IMR-90 (cell line): ENCODE measurements at regions not wholly inside any gene's neighbourhood (a gene's known extent, or its start where the extent isn't known, plus 50 kb on each side); places are given as distances from the start of the nearest gene placed in this dataset.

Source experiments
- ATAC-seq: fragments of 200-7000 bp; cut with Tn5 transposase; 2 replicates; pipeline ENCODE4 v1.9.1; 2020; ENCODE audit warnings: low read depth, mild to moderate bottlenecking, moderate library complexity
- BruUV-seq: library from RNA; stranded (reverse); fragments of 400-500 nt; replicated peaks from 2 replicates; lab custom pipeline; 2021; lab: Mats Ljungman, UMichigan
- CTCF ChIA-PET: fragments of 300-600 bp; formaldehyde crosslinking; extraction: SDS; loops from one replicate; lab custom pipeline; 2021; ENCODE audit warnings: antibody characterized with exemption; lab: Yijun Ruan, JAX
- POLR2A ChIA-PET: fragments of 300-600 bp; sonication (Branson Sonifier 250); formaldehyde crosslinking; loops from one replicate; lab custom pipeline; 2022; ENCODE audit warnings: antibody characterized with exemption; ENCODE audit not compliant: unreplicated experiment; lab: Charles Lee
- DNase-seq: peaks from one replicate; pipeline ENCODE4 v3.0.0; 2013
- H2AFZ ChIP-seq: replicated peaks from 2 replicates; pipeline ENCODE3; 2013; ENCODE audit warnings: low read length, mild to moderate bottlenecking; ENCODE audit not compliant: poor library complexity
- H2AK5ac ChIP-seq: 2 replicates; pipeline ENCODE4 v1.6.1; 2013; ENCODE audit warnings: low read depth, low read length, inconsistent platforms
- H2AK9ac ChIP-seq: replicated peaks from 2 replicates; pipeline ENCODE3; 2013; ENCODE audit warnings: mild to moderate bottlenecking, low read depth, low read length, moderate library complexity; ENCODE audit not compliant: poor library complexity
- H2BK120ac ChIP-seq: 2 replicates; pipeline ENCODE4 v1.6.1; 2013; ENCODE audit warnings: low read depth, low read length, inconsistent platforms
- H2BK15ac ChIP-seq: 3 replicates; pipeline ENCODE4 v1.6.1; 2013; ENCODE audit warnings: low read depth, low read length, inconsistent platforms
- H2BK20ac ChIP-seq: 2 replicates; pipeline ENCODE4 v1.6.1; 2013; ENCODE audit warnings: low read depth, mild to moderate bottlenecking, inconsistent platforms, low read length, moderate library complexity
- H2BK5ac ChIP-seq: 2 replicates; pipeline ENCODE4 v1.6.1; 2013; ENCODE audit warnings: mild to moderate bottlenecking, low read depth, low read length, inconsistent platforms; ENCODE audit not compliant: poor library complexity, severe bottlenecking
- H3K14ac ChIP-seq: replicated peaks from 2 replicates; pipeline ENCODE4 v1.6.1; 2013; ENCODE audit warnings: low read depth, low read length, inconsistent platforms
- H3K18ac ChIP-seq: 2 replicates; pipeline ENCODE4 v1.6.1; 2013; ENCODE audit warnings: low read depth, low read length, control low read depth
- H3K23ac ChIP-seq: 2 replicates; pipeline ENCODE4 v1.6.1; 2013; ENCODE audit warnings: low read depth, low read length, inconsistent platforms
- H3K27ac ChIP-seq: 2 replicates; pipeline ENCODE4 v1.5.1; 2013; ENCODE audit warnings: mild to moderate bottlenecking, control low read depth, low read length; ENCODE audit not compliant: insufficient read depth
- H3K27me3 ChIP-seq: 2 replicates; pipeline ENCODE4 v1.6.1; 2013; ENCODE audit warnings: low read length; ENCODE audit not compliant: control insufficient read depth, insufficient read depth
- H3K36me3 ChIP-seq: 2 replicates; pipeline ENCODE4 v1.6.1; 2013; ENCODE audit warnings: low read length, mixed read lengths; ENCODE audit not compliant: control insufficient read depth, insufficient read depth
- H3K4ac ChIP-seq: 2 replicates; pipeline ENCODE4 v1.6.1; 2013; ENCODE audit warnings: low read depth, low read length, inconsistent platforms
- H3K4me1 ChIP-seq: 2 replicates; pipeline ENCODE4 v1.6.1; 2013; ENCODE audit warnings: low read length, mixed read lengths; ENCODE audit not compliant: control insufficient read depth, insufficient read depth
- H3K4me2 ChIP-seq: 2 replicates; pipeline ENCODE4 v1.6.1; 2013; ENCODE audit warnings: low read depth, mild to moderate bottlenecking, control low read depth, low read length, moderate library complexity
- H3K4me3 ChIP-seq: 2 replicates; pipeline ENCODE4 v1.5.1; 2013; ENCODE audit warnings: low read depth, mild to moderate bottlenecking, control low read depth, low read length, moderate library complexity; ENCODE audit not compliant: insufficient read depth
- H3K56ac ChIP-seq: 2 replicates; pipeline ENCODE4 v1.6.1; 2013; ENCODE audit warnings: low read length, inconsistent platforms; ENCODE audit not compliant: insufficient read depth; ENCODE audit errors: extremely low read depth
- H3K79me1 ChIP-seq, 2 experiments: 2 replicates each; pipeline ENCODE4 v1.6.1; 2013; ENCODE audit warnings: low read length in 2 of 2, inconsistent platforms in 1 of 2, low read depth in 1 of 2
- H3K9ac ChIP-seq: 2 replicates; pipeline ENCODE4 v1.6.1; 2013; ENCODE audit warnings: low read depth, low read length, control low read depth
- H3K9me1 ChIP-seq: 2 replicates; pipeline ENCODE4 v1.6.1; 2013; ENCODE audit warnings: low read length, inconsistent platforms; ENCODE audit not compliant: insufficient read depth
- H3K9me3 ChIP-seq: 2 replicates; pipeline ENCODE4 v1.6.1; 2013; ENCODE audit warnings: low read length; ENCODE audit not compliant: control insufficient read depth, insufficient read depth
- H4K20me1 ChIP-seq: 2 replicates; pipeline ENCODE4 v1.6.1; 2013; ENCODE audit warnings: low read length, inconsistent platforms; ENCODE audit not compliant: insufficient read depth
- H4K5ac ChIP-seq: 2 replicates; pipeline ENCODE4 v1.6.1; 2013; ENCODE audit warnings: mild to moderate bottlenecking, low read depth, low read length, control low read depth
- H4K8ac ChIP-seq, 2 experiments: 2 replicates each; pipeline ENCODE4 v1.6.1; 2013; ENCODE audit warnings: low read depth in 2 of 2, low read length in 2 of 2, control low read depth in 1 of 2, inconsistent platforms in 1 of 2
- H4K91ac ChIP-seq: 2 replicates; pipeline ENCODE4 v1.6.1; 2013; ENCODE audit warnings: low read depth, low read length, inconsistent platforms; ENCODE audit not compliant: insufficient read depth
- CEBPB ChIP-seq: IDR thresholded peaks from 2 replicates; pipeline ENCODE4 v1.6.1; 2012; ENCODE audit warnings: low read depth, low read length, improper control_type of control experiment
- CHD1 ChIP-seq: IDR thresholded peaks from 2 replicates; pipeline ENCODE4 v1.6.1; 2012; ENCODE audit warnings: low read depth, low read length, improper control_type of control experiment
- MAFK ChIP-seq: IDR thresholded peaks from 2 replicates; pipeline ENCODE4 v1.6.1; 2012; ENCODE audit warnings: low read depth, low read length, improper control_type of control experiment
- MAZ ChIP-seq: IDR thresholded peaks from 2 replicates; pipeline ENCODE4 v1.6.1; 2012; ENCODE audit warnings: low read depth, mild to moderate bottlenecking, low read length, improper control_type of control experiment, moderate library complexity, borderline replicate concordance
- MXI1 ChIP-seq: IDR thresholded peaks from 2 replicates; pipeline ENCODE4 v1.6.1; 2012; ENCODE audit warnings: low read depth, mild to moderate bottlenecking, low read length, moderate library complexity, borderline replicate concordance
- NFE2L2 ChIP-seq: fragments of 150-350 bp; IDR thresholded peaks from 2 replicates; pipeline ENCODE4 v1.6.1; 2016; ENCODE audit warnings: low read depth, mild to moderate bottlenecking, low read length
- POLR2A ChIP-seq: IDR thresholded peaks from 2 replicates; pipeline ENCODE4 v1.6.1; 2012; ENCODE audit warnings: mild to moderate bottlenecking, low read depth, low read length
- RAD21 ChIP-seq: IDR thresholded peaks from 2 replicates; pipeline ENCODE4 v1.6.1; 2012; ENCODE audit warnings: low read length, improper control_type of control experiment
- RCOR1 ChIP-seq: IDR thresholded peaks from 2 replicates; pipeline ENCODE4 v1.6.1; 2012; ENCODE audit warnings: mild to moderate bottlenecking, low read length, improper control_type of control experiment; ENCODE audit not compliant: insufficient replicate concordance
- USF2 ChIP-seq: fragments of 150-350 bp; IDR thresholded peaks from 2 replicates; pipeline ENCODE4 v1.6.1; 2017; ENCODE audit warnings: mild to moderate bottlenecking, antibody characterized with exemption, low read length, low read depth
- WGBS, 2 experiments: methylation state at CpG; one replicate each; pipeline versions ENCODE4 v1.1.5 to v1.1.7; 2013; ENCODE audit warnings: missing lambda C conversion rate in 2 of 2; ENCODE audit not compliant: insufficient read length in 1 of 2; ENCODE audit errors: extremely low coverage in 2 of 2; 5-methylcytosine and 5-hydroxymethylcytosine counted together
- dilution Hi-C: fragments of 300-500 bp; cut with HindIII; formaldehyde crosslinking; loops from one replicate; pipeline ENCODE4 v1.14.3; 2018; ENCODE audit warnings: low sequenced_read_pairs; ENCODE audit not compliant: unreplicated experiment
- in situ Hi-C: fragments of 300-500 bp; cut with MboI; formaldehyde crosslinking; loops from 3 replicates; pipeline ENCODE4 v1.14.3; 2019; ENCODE audit warnings: low sequenced_read_pairs, inconsistent platforms, mixed read lengths
- intact Hi-C: fragments of 100-400 bp; cut with micrococcal nuclease; formaldehyde crosslinking; loops from 2 replicates; pipeline ENCODE4 v1.10.0; 2022

DNA sequence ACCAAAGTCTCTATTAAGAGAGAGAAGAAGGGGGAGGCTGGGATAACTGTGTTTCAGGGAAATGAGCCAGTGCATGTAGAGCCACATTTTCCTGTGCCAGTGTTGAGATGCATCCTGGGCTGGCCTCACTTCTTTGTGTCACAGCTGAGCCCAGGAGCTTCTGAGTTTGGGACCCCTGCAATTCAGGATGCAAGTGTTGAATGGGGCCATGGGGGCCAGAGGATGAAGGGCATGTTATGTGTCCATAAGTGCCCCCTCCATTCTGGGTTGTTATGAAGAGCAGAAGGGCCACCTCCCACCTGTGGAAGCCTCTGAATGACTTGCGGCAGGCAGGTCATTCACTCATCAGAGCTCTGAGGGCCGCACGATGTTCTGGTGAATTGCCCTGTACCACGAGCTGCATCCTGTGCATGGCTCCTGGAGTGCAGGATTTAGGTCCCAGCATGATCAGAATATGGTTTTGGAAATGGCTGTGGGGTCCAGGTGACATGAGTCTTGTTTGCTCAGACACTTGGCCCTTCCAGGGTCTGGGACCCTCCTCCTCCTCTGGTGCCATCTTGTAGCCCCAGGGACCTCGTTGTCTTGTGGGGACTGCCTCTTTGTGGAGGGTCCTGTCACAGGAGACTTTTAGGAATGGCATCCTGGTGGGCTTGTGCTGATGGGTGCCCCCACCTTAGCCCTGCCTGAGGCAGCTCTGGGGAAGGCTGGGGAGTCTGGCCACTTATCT lies 115.4 kb upstream of the PITX1 start:
- H3K27ac ChIP-seq: no peak overlapping the region
- no peak overlapping the region for H2AK9ac ChIP-seq
- in situ Hi-C loops: no loop called here
- TF ChIP-seq RCOR1 (no peak), MAZ (no peak), USF2 (no peak), CEBPB (no peak), CHD1 (no peak), NFE2L2 (no peak), MXI1 (no peak), POLR2A (no peak), MAFK (no peak), RAD21 (no peak)
- ChIA-PET POLR2A (no interaction called here), CTCF (no interaction called here)
- no peaks in the 10 kb centered on the region for H3K27me3 ChIP-seq
- H2AFZ ChIP-seq: no peak overlapping the region
- no peak overlapping the region for H3K14ac ChIP-seq
- no peak for ATAC-seq
- H3K4me1 ChIP-seq: peaks cover 6% of the 10 kb centered on the region; the same call in 1 of the 2 replicates
- no peak overlapping the region for H4K91ac ChIP-seq
- no peak overlapping the region for H4K8ac ChIP-seq
- H2BK120ac ChIP-seq: no peak overlapping the region
- dilution Hi-C loops: no loop called here
- H3K23ac ChIP-seq: no peak overlapping the region
- DNase-seq: no peak
- no peak overlapping the region for H3K56ac ChIP-seq
- no peak overlapping the region for H3K4me3 ChIP-seq
- H3K9ac ChIP-seq: no peak overlapping the region
- no peaks in the 10 kb centered on the region; the same call in 1 of the 2 replicates for H3K9me3 ChIP-seq
- H4K5ac ChIP-seq: no peak overlapping the region
- no peak overlapping the region for H3K18ac ChIP-seq
- intact Hi-C loops: no loop called here
- no peak overlapping the region for H2BK15ac ChIP-seq
- H3K4ac ChIP-seq: no peak overlapping the region
- no TSS peak for BruUV-seq
- H2BK20ac ChIP-seq: no peak overlapping the region
- H3K79me1 ChIP-seq: no peaks in the 10 kb centered on the region
- H2AK5ac ChIP-seq: no peak overlapping the region
- H3K4me2 ChIP-seq: no peak overlapping the region
- H3K9me1 ChIP-seq: no peaks in the 10 kb centered on the region
- H3K36me3 ChIP-seq: no peaks in the 10 kb centered on the region
- no peaks in the 10 kb centered on the region for H4K20me1 ChIP-seq
- no peak overlapping the region for H2BK5ac ChIP-seq
- 90% methylated on average over 3 of the region's 5 CpGs; no CpG with 5 or more reads in 1 of the 2 experiments for WGBS, 2 experiments
